Cardiac muscle cell (in vitro differentiated cells and primary cell): ENCODE measurements at regions not wholly inside any gene's neighbourhood (a gene's known extent, or its start where the extent isn't known, plus 50 kb on each side); places are given as distances from the start of the nearest gene placed in this dataset.
A peak's percentile ranks its signal among the peaks of the same experiment; 100 is the strongest.

Experiments used
- DNase-seq, 2 donors: peaks; one replicate each; pipeline versions ENCODE4 v3.0.0 to v3.0.0-alpha.2; 2010 to 2017; ENCODE audit warnings: low read depth in 1 of 2, low spot score in 1 of 2
- H3K27ac ChIP-seq: fragments of 200-600 bp; sonication (generic); 2 replicates; pipeline ENCODE4 v1.5.1; 2016
- H3K27me3 ChIP-seq: fragments of 200-600 bp; sonication (generic); 2 replicates; pipeline ENCODE4 v1.6.0; 2016; ENCODE audit warnings: control low read depth
- H3K36me3 ChIP-seq: fragments of 200-600 bp; sonication (generic); 2 replicates; pipeline ENCODE4 v1.5.1; 2016; ENCODE audit warnings: control low read depth
- H3K4me1 ChIP-seq: fragments of 200-600 bp; sonication (generic); 2 replicates; pipeline ENCODE4 v1.8.1; 2017; ENCODE audit warnings: low read depth, mild to moderate bottlenecking, mixed run types
- H3K4me3 ChIP-seq: fragments of 200-600 bp; sonication (generic); 2 replicates; pipeline ENCODE4 v1.5.1; 2016; ENCODE audit warnings: mild to moderate bottlenecking
- H3K9me3 ChIP-seq: fragments of 200-600 bp; sonication (generic); 2 replicates; pipeline ENCODE4 v1.5.1; 2017; ENCODE audit warnings: low read depth, mild to moderate bottlenecking, control low read depth
- TF ChIP-seq, protein P1 (sequence below): IDR thresholded peaks from 2 replicates; pipeline ENCODE4 v1.5.1; 2012; ENCODE audit warnings: low read depth, mild to moderate bottlenecking, low read length

DNA sequence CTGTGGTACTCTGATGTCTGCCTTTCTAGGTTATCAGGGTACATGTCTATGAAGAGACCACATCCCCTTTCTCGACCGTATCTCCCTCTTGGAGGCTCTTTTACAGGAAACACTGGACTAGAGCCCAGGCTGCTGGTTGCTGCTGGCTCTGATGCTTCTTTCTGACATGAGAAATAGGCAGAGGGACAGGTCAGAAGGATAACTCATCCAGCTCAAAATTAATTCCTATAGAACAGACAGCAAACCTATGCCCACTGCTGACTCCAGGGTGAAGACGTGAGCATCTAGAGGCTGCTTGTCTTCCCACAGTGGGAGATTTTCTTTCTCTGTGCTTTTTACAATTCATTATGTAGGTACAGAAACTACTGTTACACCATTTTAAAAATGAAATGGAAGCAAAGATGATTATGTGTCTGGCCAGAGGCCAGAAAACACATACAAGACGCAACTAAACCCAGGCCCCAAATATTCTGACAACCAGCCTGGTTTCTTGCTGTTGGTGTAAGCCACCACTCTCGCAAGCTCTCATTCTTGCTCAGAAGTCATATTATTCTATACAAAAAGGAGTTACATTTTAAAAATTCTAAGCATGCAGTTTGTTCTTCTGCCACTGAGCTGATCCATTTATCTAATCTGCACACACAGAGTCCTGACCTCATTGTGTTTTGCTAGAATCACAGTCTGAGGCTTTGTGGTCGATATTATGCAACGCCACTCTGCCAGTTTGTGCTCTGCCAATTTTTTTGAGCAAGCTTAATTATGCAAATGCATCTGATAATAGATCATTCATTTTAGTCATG is 424.3 kb downstream of the KIF20B start:
- H3K4me1 ChIP-seq, result no peaks in the 10 kb centered on the region
- H3K27ac ChIP-seq, result no peak overlapping the region
- H3K9me3 ChIP-seq, result no peaks in the 10 kb centered on the region
- H3K4me3 ChIP-seq, result no peak overlapping the region
- TF ChIP-seq, protein P1, sequence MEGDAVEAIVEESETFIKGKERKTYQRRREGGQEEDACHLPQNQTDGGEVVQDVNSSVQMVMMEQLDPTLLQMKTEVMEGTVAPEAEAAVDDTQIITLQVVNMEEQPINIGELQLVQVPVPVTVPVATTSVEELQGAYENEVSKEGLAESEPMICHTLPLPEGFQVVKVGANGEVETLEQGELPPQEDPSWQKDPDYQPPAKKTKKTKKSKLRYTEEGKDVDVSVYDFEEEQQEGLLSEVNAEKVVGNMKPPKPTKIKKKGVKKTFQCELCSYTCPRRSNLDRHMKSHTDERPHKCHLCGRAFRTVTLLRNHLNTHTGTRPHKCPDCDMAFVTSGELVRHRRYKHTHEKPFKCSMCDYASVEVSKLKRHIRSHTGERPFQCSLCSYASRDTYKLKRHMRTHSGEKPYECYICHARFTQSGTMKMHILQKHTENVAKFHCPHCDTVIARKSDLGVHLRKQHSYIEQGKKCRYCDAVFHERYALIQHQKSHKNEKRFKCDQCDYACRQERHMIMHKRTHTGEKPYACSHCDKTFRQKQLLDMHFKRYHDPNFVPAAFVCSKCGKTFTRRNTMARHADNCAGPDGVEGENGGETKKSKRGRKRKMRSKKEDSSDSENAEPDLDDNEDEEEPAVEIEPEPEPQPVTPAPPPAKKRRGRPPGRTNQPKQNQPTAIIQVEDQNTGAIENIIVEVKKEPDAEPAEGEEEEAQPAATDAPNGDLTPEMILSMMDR, result peak; percentile 24
- peak in 1 of 2 donors; percentile 97 for DNase-seq
- no peaks in the 10 kb centered on the region for H3K27me3 ChIP-seq
- H3K36me3 ChIP-seq, result no peaks in the 10 kb centered on the region

GRCh38 chr10:90126256-90126595 is 424.8 kb downstream of the KIF20B start:
- no peak for DNase-seq
- TF ChIP-seq, protein P1, result no peak
- Histone ChIP-seq H3K4me3 (no peak overlapping the region), H3K9me3 (no peaks in the 10 kb centered on the region), H3K27ac (no peak overlapping the region), H3K4me1 (no peaks in the 10 kb centered on the region), H3K36me3 (no peaks in the 10 kb centered on the region), H3K27me3 (no peaks in the 10 kb centered on the region)

DNA sequence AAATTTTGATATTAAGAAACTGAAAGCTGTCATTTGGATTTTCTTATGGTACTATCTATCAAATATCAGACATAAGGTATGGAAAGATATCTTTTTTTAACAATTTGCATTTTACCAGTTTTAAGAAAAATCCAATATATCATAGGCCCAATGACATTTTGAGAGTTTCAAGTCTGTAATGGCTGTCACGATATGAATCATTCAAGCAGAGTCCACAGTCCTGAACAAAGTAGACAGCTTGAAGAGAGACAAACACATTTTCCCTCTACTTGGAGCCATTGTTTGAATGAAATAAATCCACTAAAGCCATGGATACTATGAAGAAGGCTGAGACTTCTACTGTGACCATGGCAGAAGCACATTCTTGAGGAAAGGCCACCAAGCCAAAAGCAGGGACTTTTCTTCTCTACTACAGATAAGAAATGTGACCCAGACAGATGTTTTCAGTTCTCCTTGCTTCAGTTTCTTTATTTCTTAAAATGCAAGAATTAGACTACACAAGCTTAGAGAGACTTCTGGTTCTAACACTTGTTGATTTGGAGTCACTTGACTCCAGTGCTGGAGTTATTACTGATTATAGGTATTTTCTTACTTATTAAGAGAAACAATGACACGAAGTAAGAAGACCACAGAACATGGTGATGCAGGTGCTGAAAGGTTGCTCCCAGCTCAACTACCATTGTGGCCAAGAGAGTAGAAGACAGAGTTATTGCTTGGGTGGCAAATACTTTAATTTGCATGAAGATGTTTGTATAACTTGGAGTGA is 429.1 kb downstream of the KIF20B start:
- Histone ChIP-seq H3K9me3 (no peaks in the 10 kb centered on the region), H3K4me1 (no peaks in the 10 kb centered on the region), H3K27ac (no peak overlapping the region), H3K4me3 (no peak overlapping the region), H3K27me3 (no peaks in the 10 kb centered on the region), H3K36me3 (no peaks in the 10 kb centered on the region)
- TF ChIP-seq, protein P1, result no peak
- no peak for DNase-seq

DNA sequence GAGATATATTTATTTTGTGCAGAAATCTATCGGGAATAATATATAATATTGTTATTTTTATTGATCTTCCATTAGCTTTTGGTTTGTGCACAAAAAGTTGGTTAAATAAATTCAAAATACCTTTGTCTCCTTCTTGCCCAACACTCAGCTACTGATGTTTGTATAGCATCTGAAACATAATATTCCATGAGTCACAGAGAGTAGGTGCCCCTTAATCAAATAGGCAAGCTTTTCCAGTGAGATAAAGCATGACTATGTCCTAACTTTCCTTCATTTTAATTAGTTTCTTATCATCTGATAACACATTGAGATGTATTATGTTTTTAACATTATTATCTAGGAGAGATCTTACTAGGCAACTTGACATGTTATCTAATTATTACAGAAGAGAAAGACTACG is 432.2 kb downstream of the KIF20B start:
- Histone ChIP-seq H3K4me3 (no peak overlapping the region), H3K4me1 (no peaks in the 10 kb centered on the region), H3K27me3 (no peaks in the 10 kb centered on the region), H3K27ac (no peak overlapping the region), H3K9me3 (no peaks in the 10 kb centered on the region), H3K36me3 (no peaks in the 10 kb centered on the region)
- no peak for DNase-seq
- TF ChIP-seq, protein P1, result no peak

GRCh38 chr10:90136731-90137316 is 435.4 kb downstream of the KIF20B start:
- no peaks in the 10 kb centered on the region for H3K27me3 ChIP-seq
- H3K27ac ChIP-seq, result no peak overlapping the region
- H3K4me3 ChIP-seq, result no peak overlapping the region
- H3K9me3 ChIP-seq, result no peaks in the 10 kb centered on the region
- DNase-seq, result peak; percentile 8 to 46
- no peaks in the 10 kb centered on the region for H3K4me1 ChIP-seq
- TF ChIP-seq, protein P1, result no peak
- no peaks in the 10 kb centered on the region for H3K36me3 ChIP-seq
